T-helper 1 cell treated with Interleukin-12 subunit alpha and Interleukin-12 subunit beta and Interleukin-4 antibody, amounts not matched to agents 30 ng/mL and 1 ng/mL, for 36 hours (primary cell): ENCODE measurements at regions not wholly inside any gene's neighbourhood (a gene's known extent, or its start where the extent isn't known, plus 50 kb on each side); places are given as distances from the start of the nearest gene placed in this dataset.
"Not testable (repeated sequence)": the region's sequence is repeated elsewhere in the genome, so short reads cannot be mapped to it uniquely, and the experiment has no call there.

Experiments
- intact Hi-C: fragments of 100-400 bp; cut with micrococcal nuclease; formaldehyde crosslinking; loops from one replicate; pipeline ENCODE4 v1.15.1; 2024

DNA sequence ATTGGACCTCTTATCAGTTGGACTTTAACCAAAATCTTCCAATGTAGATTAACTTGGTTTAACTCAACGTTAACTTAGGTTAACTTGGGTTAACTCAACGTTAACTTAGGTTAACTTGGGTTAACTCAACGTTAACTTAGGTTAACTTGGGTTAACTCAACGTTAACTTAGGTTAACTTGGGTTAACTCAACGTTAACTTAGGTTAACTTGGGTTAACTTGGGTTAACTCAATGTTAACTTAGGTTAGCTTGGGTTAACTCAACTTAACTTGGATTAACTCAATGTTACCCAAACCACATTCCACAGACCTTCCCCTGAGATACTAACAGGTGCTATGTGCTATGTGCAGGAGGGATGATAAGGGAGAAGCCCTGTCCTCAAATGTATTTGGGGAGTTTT lies 306.9 kb upstream of the IL12A start:
- intact Hi-C loops, result not testable (repeated sequence)

- intact Hi-C loops, result no loop called here
Measured at GRCh38 chr3:159685801-159686200, 302.8 kb upstream of the IL12A start.

- intact Hi-C loops, result no loop called here
Measured at GRCh38 chr3:159693226-159693625, 295.4 kb upstream of the IL12A start.

DNA sequence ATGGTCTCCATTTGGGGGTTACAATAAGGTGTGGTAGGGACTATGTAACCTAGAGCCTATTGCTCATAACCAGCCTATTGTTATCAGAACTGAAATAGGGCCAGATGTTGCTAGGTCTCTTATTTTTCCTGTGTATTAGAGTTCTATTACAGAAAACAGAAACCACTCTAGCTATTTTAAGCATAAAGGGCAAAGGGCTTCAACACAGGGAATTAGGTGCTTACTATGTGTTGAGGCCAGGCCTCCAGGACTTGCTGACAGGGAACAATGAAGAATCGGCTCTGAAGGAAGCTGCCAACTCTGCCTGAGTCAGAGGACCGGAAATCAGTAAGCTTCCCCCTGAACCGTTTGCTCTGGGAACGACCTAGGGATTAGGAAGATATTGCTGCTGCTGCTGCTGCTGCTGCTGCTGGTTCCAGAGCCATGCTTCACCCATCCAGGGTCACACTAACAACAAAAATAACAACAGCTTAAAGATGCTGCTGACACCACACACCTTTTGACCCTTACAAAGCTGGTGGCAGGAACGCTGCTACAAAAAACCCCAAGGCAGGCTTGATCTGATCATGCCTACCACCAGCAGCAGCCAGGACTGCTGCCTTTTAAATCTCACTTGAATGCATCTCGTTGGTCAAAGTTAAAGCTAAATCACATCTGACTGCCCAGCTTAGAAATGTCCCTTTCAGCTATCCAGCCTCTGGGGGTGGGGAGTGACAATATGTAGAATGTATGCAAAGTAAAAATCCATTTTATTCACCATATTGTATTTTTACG lies 276.9 kb upstream of the IL12A start:
- intact Hi-C loops, result no loop called here

- intact Hi-C loops, result no loop called here
Measured at GRCh38 chr3:159721324-159721723, 267.3 kb upstream of the IL12A start.

- intact Hi-C loops, result no loop called here
Measured at GRCh38 chr3:159723295-159723694, 265.3 kb upstream of the IL12A start.

- intact Hi-C loops, result no loop called here
Measured at GRCh38 chr3:159724627-159725026, 264.0 kb upstream of the IL12A start.

DNA sequence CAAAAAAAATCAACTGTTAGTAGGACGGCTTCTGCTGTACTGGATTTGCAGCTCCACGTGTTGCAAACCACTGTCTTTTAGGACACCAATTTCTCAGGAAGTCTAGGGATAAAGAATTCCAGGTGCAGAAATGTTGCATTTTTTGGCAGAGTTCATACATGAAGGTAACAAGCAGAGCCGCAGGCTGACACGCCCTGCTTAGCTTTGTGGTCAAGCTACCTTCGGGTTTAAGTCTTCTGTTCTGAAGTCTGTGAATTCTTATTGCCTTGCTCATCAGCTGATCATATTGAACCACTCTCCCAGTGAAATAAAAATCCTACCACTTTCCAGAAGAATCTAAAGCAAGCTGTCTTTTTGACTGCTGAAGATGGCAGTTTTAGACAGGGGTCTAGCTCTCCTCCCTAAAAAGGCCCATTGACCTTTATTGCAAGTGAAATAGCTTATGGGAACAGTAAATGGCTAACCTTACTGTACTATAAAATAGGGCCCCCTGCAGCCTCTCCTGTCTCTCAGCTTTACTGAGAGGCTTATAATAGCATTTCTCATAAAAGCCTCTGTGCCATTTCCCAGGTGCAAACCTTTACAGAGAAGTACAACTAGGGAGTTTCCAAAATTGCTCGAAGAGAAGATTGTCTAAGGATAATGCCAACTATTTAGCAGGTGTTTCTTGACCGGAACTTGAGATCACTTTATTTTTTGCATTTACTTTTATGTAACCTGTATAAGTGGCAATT lies 262.2 kb upstream of the IL12A start:
- intact Hi-C loops, result no loop called here

GRCh38 chr3:159727506-159727905 lies 261.1 kb upstream of the IL12A start:
- intact Hi-C loops, result no loop called here

DNA sequence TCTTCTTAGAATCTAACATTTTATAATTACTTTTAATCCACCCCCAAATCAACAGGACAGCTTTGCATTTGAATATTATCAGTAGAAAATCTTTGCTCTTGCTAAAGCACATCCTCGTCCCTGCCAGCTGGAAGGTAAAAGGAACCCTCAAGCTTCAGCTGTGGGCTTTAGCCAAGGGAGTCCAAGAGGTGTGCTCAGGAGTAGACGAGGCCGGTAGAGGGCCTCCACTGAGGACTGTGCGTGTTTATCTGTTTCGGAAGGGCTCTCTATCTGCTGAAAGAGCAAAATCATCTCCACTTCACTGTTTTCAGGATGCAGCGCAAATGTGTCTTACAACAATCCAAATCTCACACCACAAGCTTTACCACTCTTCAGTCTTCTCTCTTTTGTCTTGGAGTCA lies 257.4 kb upstream of the IL12A start:
- intact Hi-C loops, result no loop called here

- intact Hi-C loops, result no loop called here
Measured at GRCh38 chr3:159732172-159733111, 256.2 kb upstream of the IL12A start.

DNA sequence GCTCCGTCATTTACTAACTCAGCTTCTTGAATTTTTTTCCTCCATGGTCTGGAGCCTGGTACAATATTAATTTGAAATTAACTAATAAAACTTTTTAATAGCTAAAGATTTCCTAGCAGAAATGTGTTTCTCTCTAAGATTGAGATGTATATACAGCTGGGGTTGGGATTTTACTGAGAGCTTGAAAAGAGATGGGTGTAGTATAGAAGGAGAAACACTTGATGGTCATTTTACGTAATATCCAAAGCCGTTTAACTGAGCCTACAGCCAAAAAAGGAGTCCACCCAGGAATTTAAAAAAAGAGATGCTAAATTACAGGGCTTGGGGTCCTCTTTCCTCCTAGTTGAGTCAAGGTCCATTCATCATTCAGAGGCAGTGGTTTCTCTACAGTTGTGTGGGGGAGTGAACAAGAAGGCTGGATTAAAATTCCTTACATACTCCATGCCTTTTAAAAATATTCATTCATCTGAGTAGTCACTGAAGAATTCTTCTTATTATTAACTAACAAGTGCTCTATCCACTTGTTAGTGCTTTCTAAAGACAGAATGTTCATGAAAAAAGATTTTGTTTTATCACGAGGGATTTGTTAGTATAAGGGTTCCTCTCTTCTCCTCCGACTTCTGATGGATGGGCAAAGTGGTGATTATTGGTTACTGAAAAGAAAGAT lies 255.3 kb upstream of the IL12A start:
- intact Hi-C loops, result no loop called here

- intact Hi-C loops, result no loop called here
Measured at GRCh38 chr3:159734681-159735080, 254.0 kb upstream of the IL12A start.

DNA sequence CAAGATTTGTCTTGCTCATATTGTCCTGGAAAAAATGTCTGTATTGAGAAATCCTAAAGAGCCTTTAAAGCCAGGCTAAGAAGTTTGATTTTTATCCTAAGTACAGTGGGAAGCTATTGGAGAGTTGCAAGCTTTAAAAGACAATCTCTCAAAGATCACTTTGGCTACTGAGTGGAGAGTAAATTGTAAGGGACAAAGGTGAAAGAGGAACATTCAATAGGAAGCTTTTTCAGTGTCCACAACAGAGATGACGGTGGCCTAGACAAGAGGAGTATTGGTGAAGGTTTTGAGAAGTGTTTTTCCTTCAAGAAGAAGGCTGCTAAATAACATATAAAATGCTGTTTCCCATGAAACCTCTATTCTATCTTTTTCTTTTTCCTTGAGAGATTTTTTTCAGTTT lies 249.5 kb upstream of the IL12A start:
- intact Hi-C loops, result no loop called here

DNA sequence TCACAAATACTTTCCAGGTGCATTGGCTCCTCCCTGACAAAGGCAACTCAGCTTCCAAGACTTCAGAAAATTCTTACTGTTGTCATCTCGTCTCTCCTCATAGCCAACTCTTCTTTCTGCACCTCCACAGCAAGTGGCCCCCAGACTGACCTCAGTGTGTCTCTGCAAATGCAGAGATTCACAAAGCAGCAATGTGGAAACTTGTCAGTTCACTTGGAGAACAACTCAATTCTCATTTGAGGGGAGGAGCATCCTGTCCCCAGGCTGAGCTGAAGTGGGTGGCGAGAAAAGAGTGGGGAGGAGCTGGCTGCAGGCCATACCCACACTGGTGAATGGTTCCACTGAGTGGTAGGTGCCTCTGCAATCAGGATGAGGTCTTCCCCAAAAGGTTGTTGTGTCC lies 248.7 kb upstream of the IL12A start:
- intact Hi-C loops, result no loop called here

GRCh38 chr3:159741281-159741680 lies 247.4 kb upstream of the IL12A start:
- intact Hi-C loops, result no loop called here

DNA sequence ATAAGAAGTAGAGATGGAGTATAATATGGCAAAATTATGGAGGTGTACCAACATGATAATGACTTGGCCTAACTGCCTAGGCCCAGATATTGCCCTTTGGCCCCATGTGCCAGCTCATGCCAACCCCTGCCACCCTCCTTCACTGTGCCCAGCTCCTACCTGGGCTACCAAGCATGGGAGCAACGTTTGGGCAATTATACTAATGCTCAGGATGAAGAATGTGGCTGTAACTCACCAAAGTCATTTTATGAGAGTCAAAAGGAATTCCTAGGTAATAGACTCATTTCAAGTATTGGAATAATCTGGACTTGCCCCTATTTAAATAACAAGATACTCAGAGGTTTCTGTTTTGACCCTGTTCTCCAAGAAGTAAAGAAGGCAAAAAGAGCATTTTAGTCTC lies 240.2 kb upstream of the IL12A start:
- intact Hi-C loops, result no loop called here

DNA sequence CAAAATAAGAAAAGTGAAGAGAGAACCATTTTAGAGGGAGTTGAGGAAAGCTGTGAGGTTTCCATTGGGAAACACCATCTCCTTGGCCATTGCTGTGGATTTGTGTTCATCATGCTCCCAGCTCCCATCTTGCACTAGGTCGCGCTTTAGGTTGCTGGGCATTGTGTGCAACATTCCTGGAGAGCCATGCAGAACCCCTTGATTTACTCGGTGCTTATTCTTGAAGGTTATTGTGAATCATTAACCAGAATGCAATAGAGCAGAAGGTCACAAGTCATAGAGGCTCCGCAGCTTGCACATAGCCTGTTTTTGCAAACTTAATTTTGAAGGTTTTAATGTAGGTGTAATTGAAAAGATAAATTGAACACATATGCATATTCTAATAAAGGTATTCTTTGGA lies 239.2 kb upstream of the IL12A start:
- intact Hi-C loops, result no loop called here

- intact Hi-C loops, result no loop called here
Measured at GRCh38 chr3:159751146-159751545, 237.5 kb upstream of the IL12A start.

DNA sequence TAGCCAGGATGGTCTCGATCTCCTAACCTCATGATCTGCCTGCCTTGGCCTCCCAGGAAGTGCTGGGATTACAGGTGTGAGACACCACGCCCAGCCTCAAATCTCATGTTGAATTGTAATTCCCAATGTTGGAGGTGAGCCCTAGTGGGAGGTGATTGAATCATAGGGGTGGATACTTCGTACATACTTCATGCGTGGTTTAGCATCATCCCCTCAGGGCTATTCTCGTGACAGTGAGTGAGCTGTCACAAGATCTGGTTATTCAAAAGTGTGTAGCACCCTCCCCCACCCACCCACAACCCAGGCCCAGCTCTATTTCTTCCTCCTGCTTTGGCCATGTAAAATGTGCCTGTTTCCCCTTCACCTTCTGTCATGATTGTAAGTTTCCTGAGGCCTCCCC lies 236.9 kb upstream of the IL12A start:
- intact Hi-C loops, result no loop called here
